ENCODE measurements at regions not wholly inside any gene's neighbourhood (a gene's known extent, or its start where the extent isn't known, plus 50 kb on each side); places are given as distances from the start of the nearest gene placed in this dataset.

- Histone ChIP-seq H3K18ac (ENCODE audit: low read depth, low read length) (no peak overlapping the region), H2AFZ (replicated peaks; ENCODE audit: low read length, poor library complexity) (no peak overlapping the region), H3K4me3 (ENCODE audit: insufficient read depth, low read depth, low read length) (no peak overlapping the region), H2AK9ac (replicated peaks; ENCODE audit: low read depth, low read length, poor library complexity) (no peak overlapping the region), H3K27ac (ENCODE audit: insufficient read depth, low read length) (no peak overlapping the region), H3K36me3 (ENCODE audit: control insufficient read depth, insufficient read depth, low read length) (no peaks in the 10 kb centered on the region), H4K5ac (ENCODE audit: low read depth, low read length) (no peak overlapping the region), H2BK15ac (ENCODE audit: low read depth, low read length) (no peak overlapping the region), H3K4ac (ENCODE audit: low read depth, low read length) (no peak overlapping the region), H3K56ac (ENCODE audit: extremely low read depth, insufficient read depth, low read length) (no peak overlapping the region), H4K91ac (ENCODE audit: insufficient read depth, low read depth, low read length) (no peak overlapping the region), H4K8ac (ENCODE audit: low read depth in 2 of 2, low read length in 2 of 2) (no peak overlapping the region), H3K9me3 (ENCODE audit: control insufficient read depth, insufficient read depth, low read length) (no peaks in the 10 kb centered on the region), H2AK5ac (ENCODE audit: low read depth, low read length) (no peak overlapping the region), H2BK20ac (ENCODE audit: low read depth, low read length) (no peak overlapping the region), H3K79me1 (ENCODE audit: low read depth in 1 of 2, low read length in 2 of 2) (no peaks in the 10 kb centered on the region), H3K23ac (ENCODE audit: low read depth, low read length) (no peak overlapping the region), H2BK5ac (ENCODE audit: low read depth, low read length, poor library complexity, severe bottlenecking) (no peak overlapping the region), H3K9ac (ENCODE audit: low read depth, low read length) (no peak overlapping the region), H3K9me1 (ENCODE audit: insufficient read depth, low read length) (no peaks in the 10 kb centered on the region), H4K20me1 (ENCODE audit: insufficient read depth, low read length) (no peaks in the 10 kb centered on the region), H3K14ac (replicated peaks; ENCODE audit: low read depth, low read length) (no peak overlapping the region), H2BK120ac (ENCODE audit: low read depth, low read length) (no peak overlapping the region), H3K4me1 (ENCODE audit: control insufficient read depth, insufficient read depth, low read length) (no peaks in the 10 kb centered on the region), H3K27me3 (ENCODE audit: control insufficient read depth, insufficient read depth, low read length) (no peaks in the 10 kb centered on the region; the same call in 1 of the 2 replicates), H3K4me2 (ENCODE audit: low read depth, low read length) (no peak overlapping the region)
- dilution Hi-C loops (cut with HindIII; ENCODE audit: low sequenced_read_pairs, unreplicated experiment) = no loop called here
- TF ChIP-seq BHLHE40 (IDR thresholded peaks at IDR 0.05; ENCODE audit: low read depth, low read length) = no peak
- TF ChIP-seq RAD21 (IDR thresholded peaks at IDR 0.05; ENCODE audit: low read length) = peak; percentile 53
- TF ChIP-seq CTCF (conservative IDR thresholded peaks at IDR 0.05; ENCODE audit: low read depth, low read length) = peak; percentile 40
- no peak for TF ChIP-seq CEBPB (IDR thresholded peaks at IDR 0.05; ENCODE audit: low read depth, low read length)
- TF ChIP-seq SMC3 (IDR thresholded peaks at IDR 0.05; ENCODE audit: low read depth, low read length) = 0 out of 2 replicates have a peak, but pooled peaks have one; percentile 30
- intact Hi-C loops (cut with micrococcal nuclease) = loop anchor here (1.0 to 10.0 kb wide), 5 partner anchors 189 to 981 kb away; no protein-coding TSS in a partner anchor
- in situ Hi-C loops (cut with MboI; ENCODE audit: low sequenced_read_pairs) = no loop called here
- POLR2A ChIA-PET (ENCODE audit: unreplicated experiment) = no interaction called here
- CTCF ChIA-PET = interaction anchor here (0.6 to 1.8 kb wide), 5 partner anchors 9 to 931 kb away, joined by 3 to 9 read pairs (median 3); no protein-coding TSS in a partner anchor
- DNase-seq (peak; percentile 30), ATAC-seq (ENCODE audit: low read depth) (peak; percentile 63; the same call in 1 of the 2 replicates)
- WGBS, 2 experiments (ENCODE audit: extremely low coverage in 2 of 2, insufficient read length in 1 of 2) = no CpG with 5 or more reads among the region's 2 CpGs
- BruUV-seq (replicated peaks) = no TSS peak
Observed at GRCh38 chr12:78392918-78393317, 471.7 kb upstream of the SYT1 start.
